HL-60 (cell line): ENCODE measurements at regions not wholly inside any gene's neighbourhood (a gene's known extent, or its start where the extent isn't known, plus 50 kb on each side); places are given as distances from the start of the nearest gene placed in this dataset.

Source experiments
- CTCF ChIP-seq: IDR thresholded peaks from one replicate; pipeline ENCODE4 v1.5.1; 2011; ENCODE audit warnings: low read length, control low read depth, inconsistent platforms; ENCODE audit not compliant: insufficient read depth
- GABPA ChIP-seq: IDR thresholded peaks from 2 replicates; pipeline ENCODE4 v1.6.1; 2012; ENCODE audit warnings: low read depth
- POLR2AphosphoS5 ChIP-seq: IDR thresholded peaks from 2 replicates; pipeline ENCODE4 v1.6.1; 2012; ENCODE audit warnings: low read depth
- REST ChIP-seq: IDR thresholded peaks from 2 replicates; pipeline ENCODE4 v1.6.1; 2012; ENCODE audit warnings: low read depth; ENCODE audit not compliant: insufficient replicate concordance

- TF ChIP-seq CTCF: no peak
- TF ChIP-seq POLR2AphosphoS5: no peak
- no peak for TF ChIP-seq REST
- no peak for TF ChIP-seq GABPA
These were observed 601.3 kb downstream of the ETS1 start for GRCh38 chr11:127986073-127986472.
